NCI-H1694 (cell line): ENCODE measurements at regions not wholly inside any gene's neighbourhood (a gene's known extent, or its start where the extent isn't known, plus 50 kb on each side); places are given as distances from the start of the nearest gene placed in this dataset.

Experiments used
- DNase-seq: peaks from one replicate; lab custom pipeline; 2025; lab: John Stamatoyannopoulos, UW

DNA sequence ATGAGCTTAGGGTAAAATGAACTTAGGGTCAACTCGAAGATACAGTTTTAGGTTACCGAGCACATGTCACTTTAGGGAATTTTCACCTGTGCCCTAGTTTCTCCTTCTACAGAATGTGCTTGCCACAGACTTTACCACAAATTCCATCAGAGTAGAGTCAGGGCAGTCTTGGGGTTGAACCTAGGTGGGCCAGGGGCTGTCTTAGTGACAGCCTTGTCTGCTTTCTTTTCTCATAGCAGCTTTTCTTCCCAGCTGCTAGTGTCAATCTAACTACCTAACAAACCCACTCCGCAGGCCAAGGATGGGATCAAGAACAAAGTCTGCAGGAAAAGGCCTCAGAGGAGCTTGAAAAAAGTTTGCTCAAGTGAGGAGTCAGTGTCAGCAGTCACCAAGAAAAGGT is 458.1 kb upstream of the CDH18 start:
- DNase-seq: no peak

DNA sequence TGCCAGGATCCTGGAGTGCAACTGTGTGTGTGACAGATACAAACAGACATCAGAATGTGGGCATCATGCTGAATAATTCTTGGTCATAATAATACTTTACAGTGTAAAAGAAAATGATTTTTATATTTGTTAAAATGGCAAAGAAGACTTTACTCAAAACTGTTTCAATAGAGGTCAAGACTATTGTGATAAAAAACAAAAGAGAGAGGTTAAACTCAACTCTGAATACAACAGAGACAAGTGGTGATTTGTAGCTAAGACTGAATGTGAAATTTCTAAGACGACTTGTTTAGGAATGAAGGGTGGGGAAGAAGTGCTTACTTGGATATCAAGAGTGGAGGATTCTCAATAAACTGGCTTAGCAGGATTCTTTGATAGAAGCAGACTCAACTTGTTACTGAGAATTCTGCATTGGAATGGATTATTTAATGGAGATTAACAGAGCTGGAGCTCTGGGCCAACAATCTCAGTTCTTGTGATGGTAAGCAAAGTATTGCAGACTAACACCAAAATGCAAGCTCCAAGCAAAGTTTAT is 457.4 kb upstream of the CDH18 start:
- DNase-seq: no peak

DNA sequence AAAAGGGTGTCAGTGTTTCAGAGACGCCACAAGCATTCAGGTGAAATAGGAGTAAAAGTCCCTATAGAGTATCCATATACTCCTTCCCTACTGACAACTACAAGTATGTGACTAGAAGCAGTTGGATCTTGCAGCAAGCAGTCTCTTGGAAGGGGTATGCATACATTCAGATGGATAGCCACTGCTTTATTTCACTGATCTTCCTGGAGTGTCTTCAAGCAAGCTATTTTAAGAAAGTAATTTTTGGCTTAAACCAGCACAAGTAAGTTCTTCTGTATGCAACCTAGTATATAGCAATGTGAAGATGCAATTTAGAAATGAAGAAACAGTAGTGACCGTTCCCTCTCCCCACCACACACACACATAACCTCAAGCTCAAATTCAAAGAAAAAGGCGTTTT is 446.8 kb upstream of the CDH18 start:
- no peak for DNase-seq

DNA sequence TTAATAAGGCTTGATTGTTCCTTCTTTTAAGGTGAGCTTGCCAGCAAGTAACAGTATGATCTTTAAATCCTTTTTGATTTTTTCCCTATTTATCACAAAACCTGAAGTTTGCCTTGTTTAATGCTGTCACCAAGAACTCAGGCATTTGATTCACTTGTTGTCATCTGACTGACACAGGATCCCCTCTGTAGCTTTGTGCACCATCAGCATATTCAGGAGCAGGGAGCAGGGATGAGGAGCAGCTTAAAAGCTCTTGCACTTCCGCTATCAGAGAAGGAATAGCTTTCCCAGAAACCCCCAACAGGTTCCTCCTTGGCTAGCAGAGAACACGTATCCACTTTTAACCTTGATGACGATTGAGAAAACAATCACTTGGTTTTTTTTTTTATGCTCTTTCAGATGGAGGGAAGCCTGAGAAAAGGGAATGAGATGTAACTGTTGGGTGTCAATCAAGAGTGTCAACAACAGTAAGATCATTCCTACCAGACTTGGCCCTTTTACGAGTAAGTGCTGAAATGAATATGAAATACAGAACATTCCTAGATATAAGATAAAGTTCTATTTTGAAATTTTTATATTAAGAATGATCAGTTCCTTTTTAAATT is 433.1 kb upstream of the CDH18 start:
- no peak for DNase-seq
